Sigmoid colon (tissue), 6 donors: ENCODE measurements at regions not wholly inside any gene's neighbourhood (a gene's known extent, or its start where the extent isn't known, plus 50 kb on each side); places are given as distances from the start of the nearest gene placed in this dataset.
"Not testable (repeated sequence)": the region's sequence is repeated elsewhere in the genome, so short reads cannot be mapped to it uniquely, and the experiment has no call there.

Experiments
- DNase-seq: peaks from one replicate; pipeline ENCODE4 v3.0.0-alpha.2; 2019
- H3K27ac ChIP-seq, 4 donors: fragments of 200-600 bp; sonication (generic); one replicate each; pipeline ENCODE4 v1.5.1; 2016 to 2019; ENCODE audit warnings: mild to moderate bottlenecking in 1 of 4
- H3K27me3 ChIP-seq, 3 donors: fragments of 200-600 bp; sonication (generic); one replicate each; pipeline ENCODE4 v1.5.1; 2019; ENCODE audit warnings: mild to moderate bottlenecking in 1 of 3
- H3K36me3 ChIP-seq, 4 donors: fragments of 200-600 bp; sonication (generic); one replicate each; pipeline ENCODE4 v1.5.1; 2016 to 2019
- H3K4me1 ChIP-seq, 4 donors: fragments of 200-600 bp; sonication (generic); one replicate each; pipeline ENCODE4 v1.5.1; 2017 to 2019
- H3K4me3 ChIP-seq, 4 donors: fragments of 200-600 bp; sonication (generic); one replicate each; pipeline ENCODE4 v1.5.1; 2017 to 2019; ENCODE audit warnings: mild to moderate bottlenecking in 2 of 4, moderate library complexity in 1 of 4
- H3K9me3 ChIP-seq, 4 donors: fragments of 200-600 bp in 3 of 4; sonication (generic) in 3 of 4; one replicate each; pipeline versions ENCODE4 v1.5.1 to v1.6.1; 2013 to 2019
- EP300 ChIP-seq, 4 donors: sonication (generic); formaldehyde crosslinking; IDR thresholded peaks; one replicate each; pipeline ENCODE4 v1.6.1; 2017; ENCODE audit warnings: antibody characterized with exemption in 4 of 4
- POLR2A ChIP-seq, 2 donors: fragments of 450-650 bp; IDR thresholded peaks; one replicate each; pipeline ENCODE4 v1.6.1; 2016; ENCODE audit warnings: antibody characterized with exemption in 2 of 2, mild to moderate bottlenecking in 2 of 2, moderate library complexity in 2 of 2
- POLR2AphosphoS5 ChIP-seq, 4 donors: sonication (generic); formaldehyde crosslinking; IDR thresholded peaks; one replicate each; pipeline ENCODE4 v1.6.1; 2017; ENCODE audit warnings: antibody characterized with exemption in 4 of 4
- WGBS, 2 donors: extraction: QIAGEN DNeasy Blood & Tissue Kit; methylation state at CpG; one replicate each; pipeline ENCODE4 v1.1.7; 2013; 5-methylcytosine and 5-hydroxymethylcytosine counted together
- intact Hi-C: fragments of 100-400 bp; cut with DNase I; formaldehyde crosslinking; loops from one replicate; pipeline ENCODE4 v1.15.1; 2023
- TF ChIP-seq, protein P1 (sequence below), 4 experiments: fragments of 450-650 bp in 3 of 4; fragments of 200-600 bp in 1 of 4; IDR thresholded peaks; one replicate each; pipeline ENCODE4 v1.5.1; 2016 to 2019; ENCODE audit warnings: antibody characterized with exemption in 4 of 4, mild to moderate bottlenecking in 3 of 4, moderate library complexity in 2 of 4
- donor health status: healthy with polysubstance abuse.
- donor health status: healthy.

DNA sequence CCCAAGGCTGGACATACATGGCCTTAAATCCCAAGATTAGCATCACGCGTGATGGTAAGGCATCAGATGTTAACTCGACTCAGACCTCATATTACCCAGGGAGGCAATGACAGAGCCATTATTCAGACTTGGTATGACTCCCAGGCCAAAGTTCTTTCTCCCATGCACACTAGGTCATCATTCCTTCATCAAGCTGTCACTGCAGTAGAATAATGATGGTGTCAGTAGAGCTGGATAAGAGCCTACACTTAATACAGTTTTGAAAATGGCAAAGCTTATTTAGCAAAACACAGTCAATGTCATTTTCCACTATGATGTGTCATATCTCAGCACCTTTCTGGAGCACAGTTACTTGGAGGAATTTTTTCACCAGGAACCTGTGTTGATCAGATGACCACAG, 663.3 kb downstream of the SUCLG1 start:
- H3K9me3 ChIP-seq: no peaks in the 10 kb centered on the region
- no peak overlapping the region for H3K4me3 ChIP-seq
- H3K36me3 ChIP-seq: no peaks in the 10 kb centered on the region
- no peak for DNase-seq
- TF ChIP-seq POLR2A (IDR thresholded peaks at IDR 0.05) (no peak), POLR2AphosphoS5 (IDR thresholded peaks at IDR 0.05) (no peak), EP300 (IDR thresholded peaks at IDR 0.05) (no peak)
- TF ChIP-seq, protein P1, sequence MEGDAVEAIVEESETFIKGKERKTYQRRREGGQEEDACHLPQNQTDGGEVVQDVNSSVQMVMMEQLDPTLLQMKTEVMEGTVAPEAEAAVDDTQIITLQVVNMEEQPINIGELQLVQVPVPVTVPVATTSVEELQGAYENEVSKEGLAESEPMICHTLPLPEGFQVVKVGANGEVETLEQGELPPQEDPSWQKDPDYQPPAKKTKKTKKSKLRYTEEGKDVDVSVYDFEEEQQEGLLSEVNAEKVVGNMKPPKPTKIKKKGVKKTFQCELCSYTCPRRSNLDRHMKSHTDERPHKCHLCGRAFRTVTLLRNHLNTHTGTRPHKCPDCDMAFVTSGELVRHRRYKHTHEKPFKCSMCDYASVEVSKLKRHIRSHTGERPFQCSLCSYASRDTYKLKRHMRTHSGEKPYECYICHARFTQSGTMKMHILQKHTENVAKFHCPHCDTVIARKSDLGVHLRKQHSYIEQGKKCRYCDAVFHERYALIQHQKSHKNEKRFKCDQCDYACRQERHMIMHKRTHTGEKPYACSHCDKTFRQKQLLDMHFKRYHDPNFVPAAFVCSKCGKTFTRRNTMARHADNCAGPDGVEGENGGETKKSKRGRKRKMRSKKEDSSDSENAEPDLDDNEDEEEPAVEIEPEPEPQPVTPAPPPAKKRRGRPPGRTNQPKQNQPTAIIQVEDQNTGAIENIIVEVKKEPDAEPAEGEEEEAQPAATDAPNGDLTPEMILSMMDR (IDR thresholded peaks at IDR 0.05): no peak
- intact Hi-C loops: no loop called here
- no peaks in the 10 kb centered on the region for H3K4me1 ChIP-seq
- H3K27ac ChIP-seq: no peak overlapping the region
- WGBS, 2 donors: 71 to 89% methylated on average over 3 of the region's 3 CpGs
- no peaks in the 10 kb centered on the region for H3K27me3 ChIP-seq

DNA sequence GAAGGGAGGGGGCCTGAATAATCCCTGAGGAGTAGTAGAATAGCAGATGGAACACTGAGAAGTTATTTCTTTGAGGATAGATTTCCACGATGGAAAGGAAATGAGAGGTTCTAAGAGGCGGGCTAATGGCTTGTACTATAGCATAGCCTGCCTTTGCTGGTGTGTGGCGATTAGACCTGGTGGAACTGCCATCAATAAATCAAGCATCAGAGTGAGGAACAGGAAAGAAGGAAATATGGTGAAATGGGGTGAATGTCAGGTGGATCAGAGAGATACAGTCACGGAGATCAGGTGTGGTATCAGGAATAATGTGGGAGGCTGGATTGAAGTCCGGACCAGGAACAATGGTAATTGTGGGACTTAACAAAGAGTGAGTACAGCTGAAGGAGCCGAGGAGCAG, 668.6 kb downstream of the SUCLG1 start:
- DNase-seq, H3K4me3 ChIP-seq, H3K9me3 ChIP-seq, intact Hi-C loops, H3K36me3 ChIP-seq, H3K4me1 ChIP-seq, H3K27me3 ChIP-seq, H3K27ac ChIP-seq: not testable (repeated sequence)
- WGBS, 2 donors: 89 to 93% methylated on average over 6 of the region's 6 CpGs

DNA sequence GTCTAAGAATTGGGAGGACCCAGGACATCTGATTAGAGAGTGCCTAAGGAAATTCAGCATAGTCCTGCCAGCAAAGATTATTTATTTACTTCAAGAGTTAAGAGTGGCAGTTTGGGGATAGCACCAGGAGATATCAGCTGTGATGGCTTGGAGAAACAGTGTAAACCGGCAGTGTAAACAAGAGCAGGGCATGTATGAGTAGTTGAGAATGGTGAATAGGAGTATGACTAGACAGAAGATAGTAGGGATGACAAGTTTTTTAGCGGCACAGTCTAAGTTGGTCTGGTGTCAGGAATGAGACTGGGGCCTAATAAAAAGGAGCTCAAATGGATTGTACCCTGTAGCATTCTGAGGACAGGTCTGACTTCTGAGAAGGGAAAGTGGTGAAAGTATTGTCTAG, 669.4 kb downstream of the SUCLG1 start:
- intact Hi-C loops, H3K27ac ChIP-seq: not testable (repeated sequence)

DNA sequence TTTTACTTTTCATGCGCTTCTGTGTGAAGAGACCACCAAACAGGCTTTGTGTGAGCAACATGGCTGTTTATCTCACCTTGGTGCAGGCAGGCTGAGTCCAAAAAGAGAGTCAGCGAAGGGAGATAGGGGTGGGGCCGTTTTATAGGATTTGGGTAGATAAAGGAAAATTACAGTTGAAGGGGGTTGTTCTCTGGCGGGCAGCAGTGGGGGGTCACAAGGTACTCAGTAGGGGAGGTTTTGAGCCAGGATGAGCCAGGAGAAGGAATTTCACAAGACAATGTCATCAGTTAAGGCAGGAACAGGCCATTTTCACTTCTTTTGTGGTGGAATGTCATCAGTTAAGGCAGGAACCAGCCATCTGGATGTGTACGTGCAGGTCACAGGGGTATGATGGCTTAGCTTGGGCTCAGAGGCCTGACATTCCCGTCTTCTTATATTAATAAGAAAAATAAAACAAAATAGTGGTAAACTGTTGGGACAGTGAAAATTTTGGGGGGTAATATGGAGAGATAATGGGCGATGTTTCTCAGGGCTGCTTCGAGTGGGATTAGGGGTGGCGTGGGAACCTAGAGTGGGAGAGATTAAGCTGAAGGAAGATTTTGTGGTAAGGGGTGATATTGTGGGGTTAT, 670.0 kb downstream of the SUCLG1 start:
- H3K9me3 ChIP-seq, H3K36me3 ChIP-seq, H3K4me3 ChIP-seq, intact Hi-C loops, H3K27me3 ChIP-seq, DNase-seq, H3K27ac ChIP-seq, H3K4me1 ChIP-seq: not testable (repeated sequence)
- 84 to 89% methylated on average over 9 of the region's 9 CpGs for WGBS, 2 donors

More for the DNA sequence above, 669.4 kb downstream of the SUCLG1 start:
- not testable (repeated sequence) for DNase-seq, H3K4me3 ChIP-seq, H3K4me1 ChIP-seq, H3K27me3 ChIP-seq, H3K36me3 ChIP-seq, H3K9me3 ChIP-seq
- 87 to 89% methylated on average over 1 of the region's 2 CpGs for WGBS, 2 donors

DNA sequence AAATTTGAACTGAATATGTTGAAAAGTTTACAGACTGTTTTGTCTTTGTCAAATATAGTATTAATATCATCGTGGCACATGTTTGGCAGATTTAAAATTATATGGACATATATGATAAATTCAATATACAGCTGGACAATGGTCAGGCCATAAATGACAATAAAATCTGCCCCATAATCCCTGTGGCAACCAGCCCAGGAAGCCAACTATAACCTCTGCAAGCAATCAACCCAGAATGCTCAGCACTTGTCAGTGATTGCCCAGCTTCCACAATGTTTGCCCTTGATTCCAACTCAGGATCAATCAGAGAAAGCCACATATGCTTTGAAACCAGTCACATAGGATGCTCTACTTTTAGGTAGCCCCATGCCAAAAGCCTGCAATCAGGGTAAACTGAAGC, 671.9 kb downstream of the SUCLG1 start:
- intact Hi-C loops: no loop called here
- H3K36me3 ChIP-seq: no peaks in the 10 kb centered on the region

DNA sequence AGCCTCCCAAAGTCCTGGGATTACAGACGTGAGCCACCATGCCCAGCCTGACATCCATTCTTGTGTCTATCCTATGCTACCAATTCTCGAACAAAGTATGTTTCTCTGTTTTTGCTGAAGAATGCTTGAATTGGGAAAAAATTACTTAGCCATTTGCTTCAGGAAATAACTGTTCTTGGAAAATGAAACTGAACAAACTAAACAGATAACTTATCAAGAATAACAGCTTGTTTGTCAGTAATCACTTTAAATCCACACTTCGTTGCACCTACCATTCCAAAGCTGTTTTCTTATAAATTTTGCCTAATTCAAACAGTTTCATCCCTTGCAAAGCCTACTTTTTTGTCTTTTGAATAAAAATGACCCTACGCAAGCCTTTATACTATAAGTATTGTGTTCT, 672.9 kb downstream of the SUCLG1 start:
- Histone ChIP-seq H3K36me3 (no peaks in the 10 kb centered on the region), H3K27me3 (no peaks in the 10 kb centered on the region), H3K4me1 (no peaks in the 10 kb centered on the region), H3K9me3 (no peaks in the 10 kb centered on the region), H3K27ac (no peak overlapping the region), H3K4me3 (no peak overlapping the region)
- TF ChIP-seq EP300 (IDR thresholded peaks at IDR 0.05) (no peak), POLR2AphosphoS5 (IDR thresholded peaks at IDR 0.05) (no peak), POLR2A (IDR thresholded peaks at IDR 0.05) (no peak)
- TF ChIP-seq, protein P1 (IDR thresholded peaks at IDR 0.05): no peak
- WGBS, 2 donors: 81 to 86% methylated on average over 4 of the region's 4 CpGs
- DNase-seq: no peak
- intact Hi-C loops: no loop called here

More for the DNA sequence above, 671.9 kb downstream of the SUCLG1 start:
- no peaks in the 10 kb centered on the region for H3K27me3 ChIP-seq
- H3K4me1 ChIP-seq: no peaks in the 10 kb centered on the region
- WGBS, 2 donors: 18 to 47% methylated on average over 1 of the region's 1 CpG
- no peak overlapping the region for H3K4me3 ChIP-seq
- no peaks in the 10 kb centered on the region for H3K9me3 ChIP-seq
- TF ChIP-seq, protein P1 (IDR thresholded peaks at IDR 0.05): no peak
- no peak for TF ChIP-seq POLR2AphosphoS5 (IDR thresholded peaks at IDR 0.05)
- no peak for DNase-seq
- no peak overlapping the region for H3K27ac ChIP-seq
